ENCODE measurements at regions not wholly inside any gene's neighbourhood (a gene's known extent, or its start where the extent isn't known, plus 50 kb on each side); places are given as distances from the start of the nearest gene placed in this dataset.

DNA sequence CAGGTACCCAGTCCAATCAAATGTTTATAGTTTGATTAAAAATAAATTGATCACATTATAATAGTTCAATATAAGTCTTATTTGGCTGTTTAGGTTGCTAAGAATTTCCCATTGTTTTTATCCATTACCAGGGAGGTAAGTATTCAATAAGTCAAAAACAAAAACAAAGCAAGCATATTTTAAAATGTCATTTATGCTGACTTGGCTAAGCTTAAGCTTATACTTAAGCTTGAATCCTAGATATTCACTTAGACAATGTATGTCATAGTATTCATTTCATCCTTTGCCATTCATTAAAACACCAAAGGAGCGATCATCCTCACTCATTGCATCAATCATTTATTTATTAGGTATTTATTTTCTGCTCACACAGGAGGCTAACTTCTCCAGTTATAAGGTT lies 144.9 kb downstream of the PRL start:
- TF ChIP-seq CTCF (IDR thresholded peaks at IDR 0.05; ENCODE audit: insufficient read depth, low read length) (no peak), POLR2AphosphoS5 (IDR thresholded peaks at IDR 0.05; ENCODE audit: low read depth) (no peak)
- TF ChIP-seq, protein P1, sequence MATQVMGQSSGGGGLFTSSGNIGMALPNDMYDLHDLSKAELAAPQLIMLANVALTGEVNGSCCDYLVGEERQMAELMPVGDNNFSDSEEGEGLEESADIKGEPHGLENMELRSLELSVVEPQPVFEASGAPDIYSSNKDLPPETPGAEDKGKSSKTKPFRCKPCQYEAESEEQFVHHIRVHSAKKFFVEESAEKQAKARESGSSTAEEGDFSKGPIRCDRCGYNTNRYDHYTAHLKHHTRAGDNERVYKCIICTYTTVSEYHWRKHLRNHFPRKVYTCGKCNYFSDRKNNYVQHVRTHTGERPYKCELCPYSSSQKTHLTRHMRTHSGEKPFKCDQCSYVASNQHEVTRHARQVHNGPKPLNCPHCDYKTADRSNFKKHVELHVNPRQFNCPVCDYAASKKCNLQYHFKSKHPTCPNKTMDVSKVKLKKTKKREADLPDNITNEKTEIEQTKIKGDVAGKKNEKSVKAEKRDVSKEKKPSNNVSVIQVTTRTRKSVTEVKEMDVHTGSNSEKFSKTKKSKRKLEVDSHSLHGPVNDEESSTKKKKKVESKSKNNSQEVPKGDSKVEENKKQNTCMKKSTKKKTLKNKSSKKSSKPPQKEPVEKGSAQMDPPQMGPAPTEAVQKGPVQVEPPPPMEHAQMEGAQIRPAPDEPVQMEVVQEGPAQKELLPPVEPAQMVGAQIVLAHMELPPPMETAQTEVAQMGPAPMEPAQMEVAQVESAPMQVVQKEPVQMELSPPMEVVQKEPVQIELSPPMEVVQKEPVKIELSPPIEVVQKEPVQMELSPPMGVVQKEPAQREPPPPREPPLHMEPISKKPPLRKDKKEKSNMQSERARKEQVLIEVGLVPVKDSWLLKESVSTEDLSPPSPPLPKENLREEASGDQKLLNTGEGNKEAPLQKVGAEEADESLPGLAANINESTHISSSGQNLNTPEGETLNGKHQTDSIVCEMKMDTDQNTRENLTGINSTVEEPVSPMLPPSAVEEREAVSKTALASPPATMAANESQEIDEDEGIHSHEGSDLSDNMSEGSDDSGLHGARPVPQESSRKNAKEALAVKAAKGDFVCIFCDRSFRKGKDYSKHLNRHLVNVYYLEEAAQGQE (IDR thresholded peaks at IDR 0.05; ENCODE audit: insufficient replicate concordance, low read depth): no peak
